BJ (cell line): ENCODE measurements at regions not wholly inside any gene's neighbourhood (a gene's known extent, or its start where the extent isn't known, plus 50 kb on each side); places are given as distances from the start of the nearest gene placed in this dataset.

Experiments used
- CTCF ChIA-PET: fragments of 350-600 bp; formaldehyde crosslinking; extraction: SDS; loops from one replicate; lab custom pipeline; 2021; ENCODE audit warnings: antibody characterized with exemption, inconsistent platforms; lab: Yijun Ruan, JAX
- POLR2A ChIA-PET: fragments of 300-600 bp; sonication (Branson Sonifier 250); formaldehyde crosslinking; extraction: SDS; loops from one replicate; lab custom pipeline; 2021; ENCODE audit warnings: antibody characterized with exemption; lab: Charles Lee
- DNase-seq: peaks from one replicate; pipeline ENCODE4 v3.0.0-alpha.2; 2011; ENCODE audit warnings: low read depth
- H3K27me3 ChIP-seq: 2 replicates; pipeline ENCODE4 v1.6.0; 2011; ENCODE audit warnings: low read length; ENCODE audit not compliant: control insufficient read depth, insufficient read depth
- H3K36me3 ChIP-seq: 2 replicates; pipeline ENCODE4 v1.5.1; 2011; ENCODE audit warnings: low read length; ENCODE audit not compliant: control insufficient read depth, insufficient read depth
- H3K4me3 ChIP-seq: 2 replicates; pipeline ENCODE4 v1.5.1; 2011; ENCODE audit warnings: low read depth, mild to moderate bottlenecking, control low read depth, low read length
- TF ChIP-seq, protein P1 (sequence below): IDR thresholded peaks from 2 replicates; pipeline ENCODE4 v1.5.1; 2011; ENCODE audit warnings: low read depth, mild to moderate bottlenecking, control low read depth, inconsistent platforms, low read length, moderate library complexity; ENCODE audit not compliant: insufficient read depth

DNA sequence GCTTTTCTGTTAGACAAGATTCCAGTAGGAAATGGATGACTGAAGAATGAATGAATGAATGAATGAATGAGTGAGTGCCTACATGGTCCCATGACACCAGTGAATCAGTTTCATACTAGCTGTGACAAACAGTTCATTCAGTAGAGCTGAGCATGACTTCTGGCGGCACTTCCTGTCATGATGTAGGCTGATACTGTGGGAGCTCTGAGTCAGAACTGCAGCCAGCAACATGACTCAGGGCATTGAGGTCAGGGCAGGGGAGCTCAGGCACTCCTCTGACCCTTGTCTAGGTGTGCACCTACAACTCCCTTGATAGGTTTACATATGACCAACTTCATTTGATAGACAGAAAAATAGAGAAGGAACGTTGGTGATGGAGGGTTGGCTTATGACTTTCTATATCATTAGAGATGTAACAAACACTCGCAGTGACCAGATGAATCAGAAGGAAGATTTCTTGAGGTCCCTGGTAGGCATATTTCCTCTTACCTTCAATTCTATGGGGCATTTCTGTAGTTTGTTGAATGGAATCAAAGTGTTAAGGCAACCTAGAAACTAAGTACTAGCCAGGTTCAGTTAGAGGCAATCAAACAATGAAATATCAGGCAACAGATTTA lies 139.3 kb upstream of the ARHGAP5 start:
- TF ChIP-seq, protein P1, sequence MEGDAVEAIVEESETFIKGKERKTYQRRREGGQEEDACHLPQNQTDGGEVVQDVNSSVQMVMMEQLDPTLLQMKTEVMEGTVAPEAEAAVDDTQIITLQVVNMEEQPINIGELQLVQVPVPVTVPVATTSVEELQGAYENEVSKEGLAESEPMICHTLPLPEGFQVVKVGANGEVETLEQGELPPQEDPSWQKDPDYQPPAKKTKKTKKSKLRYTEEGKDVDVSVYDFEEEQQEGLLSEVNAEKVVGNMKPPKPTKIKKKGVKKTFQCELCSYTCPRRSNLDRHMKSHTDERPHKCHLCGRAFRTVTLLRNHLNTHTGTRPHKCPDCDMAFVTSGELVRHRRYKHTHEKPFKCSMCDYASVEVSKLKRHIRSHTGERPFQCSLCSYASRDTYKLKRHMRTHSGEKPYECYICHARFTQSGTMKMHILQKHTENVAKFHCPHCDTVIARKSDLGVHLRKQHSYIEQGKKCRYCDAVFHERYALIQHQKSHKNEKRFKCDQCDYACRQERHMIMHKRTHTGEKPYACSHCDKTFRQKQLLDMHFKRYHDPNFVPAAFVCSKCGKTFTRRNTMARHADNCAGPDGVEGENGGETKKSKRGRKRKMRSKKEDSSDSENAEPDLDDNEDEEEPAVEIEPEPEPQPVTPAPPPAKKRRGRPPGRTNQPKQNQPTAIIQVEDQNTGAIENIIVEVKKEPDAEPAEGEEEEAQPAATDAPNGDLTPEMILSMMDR = no peak
- DNase-seq = peak; percentile 47
- CTCF ChIA-PET = interaction anchor here (0.9 kb wide), 1 partner anchor 313 kb away, joined by 4 read pairs; no protein-coding TSS in a partner anchor

DNA sequence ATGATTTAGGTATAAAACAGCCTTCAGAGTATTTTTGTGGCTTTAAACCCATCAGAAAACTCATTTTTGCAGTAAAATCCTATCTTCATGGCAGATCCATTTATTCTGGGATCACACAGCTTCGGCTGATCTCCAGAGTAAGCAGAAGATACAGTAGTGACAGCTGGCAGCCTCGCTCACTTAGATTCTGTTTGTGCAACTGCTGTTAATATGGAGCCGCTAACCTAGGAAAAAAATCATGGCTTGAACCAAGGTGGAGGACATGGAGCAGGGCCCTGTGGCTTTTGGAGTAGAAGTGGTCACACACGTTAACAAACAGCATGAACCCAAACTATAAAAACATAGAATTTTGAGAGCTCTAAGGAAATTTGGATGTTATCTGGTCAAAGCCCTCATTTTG lies 137.2 kb upstream of the ARHGAP5 start:
- DNase-seq = no peak
- CTCF ChIA-PET = interaction anchor here (0.7 to 0.8 kb wide), 2 partner anchors 11 to 12 kb away, joined by 3 to 4 read pairs; no protein-coding TSS in a partner anchor
- POLR2A ChIA-PET = no interaction called here

More for the DNA sequence above, 139.3 kb upstream of the ARHGAP5 start:
- Histone ChIP-seq H3K36me3 (no peaks in the 10 kb centered on the region), H3K27me3 (no peaks in the 10 kb centered on the region), H3K4me3 (no peak overlapping the region)
- POLR2A ChIA-PET = no interaction called here

DNA sequence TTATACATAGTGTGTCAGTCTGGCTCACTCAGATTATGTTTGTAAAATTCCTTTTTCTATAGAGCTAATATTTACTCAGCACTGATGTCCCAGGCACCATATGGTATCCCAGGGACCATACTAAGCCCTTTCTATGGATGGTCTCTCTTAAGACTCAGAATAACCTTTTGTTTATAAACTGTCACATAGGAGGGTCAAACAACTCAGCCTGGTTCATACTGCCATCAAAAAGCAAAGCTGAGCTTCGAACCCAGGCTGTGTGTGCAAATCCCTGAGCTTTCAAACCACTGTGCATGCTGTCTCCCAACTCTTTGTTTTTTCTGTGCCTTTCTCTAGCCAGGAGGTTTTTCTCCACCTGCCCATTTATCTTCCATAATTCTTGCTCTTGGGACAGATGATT lies 135.6 kb upstream of the ARHGAP5 start:
- CTCF ChIA-PET = interaction anchor here (0.8 kb wide), 1 partner anchor 374 kb away, joined by 3 read pairs; no protein-coding TSS in a partner anchor
- TF ChIP-seq, protein P1 = no peak
- POLR2A ChIA-PET = no interaction called here

More for the DNA sequence above, 137.2 kb upstream of the ARHGAP5 start:
- H3K4me3 ChIP-seq = no peak overlapping the region
- H3K36me3 ChIP-seq = no peaks in the 10 kb centered on the region
- TF ChIP-seq, protein P1 = no peak
- H3K27me3 ChIP-seq = peaks cover 4% of the 10 kb centered on the region

DNA sequence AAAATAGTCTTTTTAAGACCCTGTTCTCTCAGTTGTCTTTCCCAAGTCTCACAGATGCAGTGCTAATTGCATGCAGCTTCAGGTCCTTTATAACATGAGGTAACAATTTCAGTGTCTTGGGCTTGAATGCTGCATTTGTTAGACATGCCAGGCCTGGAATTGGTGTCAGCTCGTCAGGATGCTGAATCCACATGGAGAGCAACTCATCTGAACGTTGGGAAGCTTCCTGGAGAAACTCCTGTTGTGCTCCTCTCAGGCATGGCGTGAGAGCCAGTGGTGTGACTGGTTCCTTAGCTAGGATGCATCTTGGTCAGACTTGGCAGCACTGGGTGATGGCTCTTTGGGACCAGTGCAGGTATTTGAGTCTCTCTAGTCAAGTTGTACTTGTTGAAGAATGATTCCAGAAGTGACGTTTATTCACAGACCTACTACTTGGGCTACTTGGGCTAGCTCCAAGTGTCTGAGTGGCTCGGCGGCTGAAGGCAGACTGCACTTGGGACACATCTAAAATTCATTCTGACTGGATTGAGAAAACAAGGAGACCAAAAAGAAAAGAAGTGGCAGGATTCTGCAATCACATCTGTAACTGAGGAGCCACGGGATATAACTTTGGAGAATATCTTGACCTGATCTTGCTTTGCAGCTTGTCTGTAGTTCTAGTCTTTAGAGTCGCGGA lies 134.8 kb upstream of the ARHGAP5 start:
- TF ChIP-seq, protein P1 = no peak
- CTCF ChIA-PET = interaction anchor here (0.8 to 1.6 kb wide), 3 partner anchors 12 to 375 kb away, joined by 3 to 4 read pairs (median 3); no protein-coding TSS in a partner anchor
- Histone ChIP-seq H3K4me3 (no peak overlapping the region), H3K36me3 (no peaks in the 10 kb centered on the region), H3K27me3 (peaks cover 4% of the 10 kb centered on the region)
- DNase-seq = no peak
- POLR2A ChIA-PET = no interaction called here

More for the DNA sequence above, 135.6 kb upstream of the ARHGAP5 start:
- no peak overlapping the region for H3K4me3 ChIP-seq
- no peak for DNase-seq
- H3K36me3 ChIP-seq = no peaks in the 10 kb centered on the region
- H3K27me3 ChIP-seq = peaks cover 4% of the 10 kb centered on the region

DNA sequence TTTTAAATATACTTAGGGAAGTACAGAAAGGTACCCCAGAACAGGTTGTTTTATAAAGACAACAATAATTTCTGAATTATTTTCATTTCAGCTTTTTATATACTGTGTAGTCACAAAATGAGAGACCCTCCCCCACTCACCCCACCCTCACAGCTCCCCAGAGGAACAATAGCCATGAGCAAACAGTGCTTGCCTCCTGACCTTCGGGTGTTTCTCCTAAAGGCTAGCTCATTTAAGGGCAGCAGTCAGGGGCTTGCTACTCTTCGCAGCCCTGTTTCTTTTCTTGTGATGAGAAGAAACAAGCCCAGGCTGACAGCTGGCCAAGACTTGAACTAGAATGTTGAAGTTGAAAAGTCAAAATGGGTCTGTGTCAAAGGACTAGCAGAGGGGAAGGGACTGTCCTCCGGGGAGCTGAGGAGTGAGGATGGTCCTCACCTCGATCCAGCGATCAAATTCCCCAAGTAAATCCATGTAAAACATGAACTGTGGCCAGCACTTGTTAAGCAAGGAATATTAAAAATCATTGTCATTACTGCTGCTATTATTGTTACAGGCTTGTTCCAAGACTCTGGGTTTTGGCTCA lies 133.8 kb upstream of the ARHGAP5 start:
- Histone ChIP-seq H3K4me3 (no peak overlapping the region), H3K27me3 (peaks cover 4% of the 10 kb centered on the region), H3K36me3 (no peaks in the 10 kb centered on the region)
- ChIA-PET CTCF (interaction anchor here (1.0 to 1.6 kb wide), 2 partner anchors 13 to 17 kb away, joined by 3 to 4 read pairs; no protein-coding TSS in a partner anchor), POLR2A (no interaction called here)
- TF ChIP-seq, protein P1 = no peak
- no peak for DNase-seq
